ENCODE measurements at regions not wholly inside any gene's neighbourhood (a gene's known extent, or its start where the extent isn't known, plus 50 kb on each side); places are given as distances from the start of the nearest gene placed in this dataset.

DNA sequence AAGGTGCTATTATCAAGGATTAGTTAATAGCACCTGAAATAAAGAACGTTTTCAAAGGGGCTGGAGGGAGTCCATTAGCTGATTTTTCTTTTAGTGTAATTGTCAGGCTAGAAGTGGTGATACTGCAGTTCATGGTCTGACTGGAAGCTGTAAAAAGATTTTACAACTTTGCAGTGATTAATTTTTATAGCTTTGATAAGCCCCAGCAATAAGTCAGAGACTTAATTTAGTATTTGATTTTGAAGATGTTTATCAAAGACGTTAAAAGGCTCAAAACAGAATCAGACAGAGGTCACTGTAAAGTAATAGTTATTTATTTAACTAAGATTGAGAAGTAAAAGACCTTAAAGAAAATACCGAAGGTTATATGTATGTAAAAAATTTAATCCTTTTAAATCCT, 165.5 kb upstream of the FMN2 start:
- Mint-ChIP-seq H3K27ac (no peak overlapping the region), H3K4me3 (no peak overlapping the region), H3K4me1 (peaks cover 4% of the 10 kb centered on the region), H3K27me3 (ENCODE audit: low read depth) (no peaks in the 10 kb centered on the region), H3K9me3 (peaks cover 16% of the 10 kb centered on the region), H3K36me3 (peaks cover 15% of the 10 kb centered on the region)
- ChIA-PET POLR2A (no interaction called here), CTCF (no interaction called here)
- no peak for ATAC-seq
- no peak for DNase-seq (ENCODE audit: low spot score)
- TF ChIP-seq ZNF416 (CRISPR knock-in tag; IDR thresholded peaks at IDR 0.05) (no peak), TCF7 (CRISPR knock-in tag; IDR thresholded peaks at IDR 0.05; ENCODE audit: low read depth) (no peak), SMAD4 (CRISPR knock-in tag; IDR thresholded peaks at IDR 0.05) (no peak), SMAD3 (CRISPR knock-in tag; IDR thresholded peaks at IDR 0.05; ENCODE audit: borderline replicate concordance) (no peak), MLX (CRISPR knock-in tag; IDR thresholded peaks at IDR 0.05) (no peak), GRHL2 (CRISPR knock-in tag; IDR thresholded peaks at IDR 0.05; ENCODE audit: insufficient replicate concordance, severe bottlenecking) (no peak), ZNF396 (CRISPR knock-in tag; IDR thresholded peaks at IDR 0.05; ENCODE audit: borderline replicate concordance) (no peak), PRRX2 (CRISPR knock-in tag; IDR thresholded peaks at IDR 0.05) (no peak), ERG (CRISPR knock-in tag; IDR thresholded peaks at IDR 0.05) (no peak), RORB (CRISPR knock-in tag; IDR thresholded peaks at IDR 0.05) (no peak), SOX15 (CRISPR knock-in tag; IDR thresholded peaks at IDR 0.05) (no peak), TEAD1 (CRISPR knock-in tag; IDR thresholded peaks at IDR 0.05) (no peak), ZNF219 (CRISPR knock-in tag; IDR thresholded peaks at IDR 0.05; ENCODE audit: borderline replicate concordance) (no peak), CDX4 (CRISPR knock-in tag; IDR thresholded peaks at IDR 0.05; ENCODE audit: borderline replicate concordance) (no peak), E2F4 (CRISPR knock-in tag; IDR thresholded peaks at IDR 0.05; ENCODE audit: borderline replicate concordance, low read depth) (no peak), FOXJ3 (CRISPR knock-in tag; IDR thresholded peaks at IDR 0.05; ENCODE audit: borderline replicate concordance) (no peak), OVOL2 (CRISPR knock-in tag; IDR thresholded peaks at IDR 0.05; ENCODE audit: borderline replicate concordance) (no peak), NR1H2 (CRISPR knock-in tag; IDR thresholded peaks at IDR 0.05) (no peak)
- TF ChIP-seq, protein P1, sequence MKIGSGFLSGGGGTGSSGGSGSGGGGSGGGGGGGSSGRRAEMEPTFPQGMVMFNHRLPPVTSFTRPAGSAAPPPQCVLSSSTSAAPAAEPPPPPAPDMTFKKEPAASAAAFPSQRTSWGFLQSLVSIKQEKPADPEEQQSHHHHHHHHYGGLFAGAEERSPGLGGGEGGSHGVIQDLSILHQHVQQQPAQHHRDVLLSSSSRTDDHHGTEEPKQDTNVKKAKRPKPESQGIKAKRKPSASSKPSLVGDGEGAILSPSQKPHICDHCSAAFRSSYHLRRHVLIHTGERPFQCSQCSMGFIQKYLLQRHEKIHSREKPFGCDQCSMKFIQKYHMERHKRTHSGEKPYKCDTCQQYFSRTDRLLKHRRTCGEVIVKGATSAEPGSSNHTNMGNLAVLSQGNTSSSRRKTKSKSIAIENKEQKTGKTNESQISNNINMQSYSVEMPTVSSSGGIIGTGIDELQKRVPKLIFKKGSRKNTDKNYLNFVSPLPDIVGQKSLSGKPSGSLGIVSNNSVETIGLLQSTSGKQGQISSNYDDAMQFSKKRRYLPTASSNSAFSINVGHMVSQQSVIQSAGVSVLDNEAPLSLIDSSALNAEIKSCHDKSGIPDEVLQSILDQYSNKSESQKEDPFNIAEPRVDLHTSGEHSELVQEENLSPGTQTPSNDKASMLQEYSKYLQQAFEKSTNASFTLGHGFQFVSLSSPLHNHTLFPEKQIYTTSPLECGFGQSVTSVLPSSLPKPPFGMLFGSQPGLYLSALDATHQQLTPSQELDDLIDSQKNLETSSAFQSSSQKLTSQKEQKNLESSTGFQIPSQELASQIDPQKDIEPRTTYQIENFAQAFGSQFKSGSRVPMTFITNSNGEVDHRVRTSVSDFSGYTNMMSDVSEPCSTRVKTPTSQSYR (CRISPR knock-in tag; IDR thresholded peaks at IDR 0.05): no peak
- TF ChIP-seq, protein P2, sequence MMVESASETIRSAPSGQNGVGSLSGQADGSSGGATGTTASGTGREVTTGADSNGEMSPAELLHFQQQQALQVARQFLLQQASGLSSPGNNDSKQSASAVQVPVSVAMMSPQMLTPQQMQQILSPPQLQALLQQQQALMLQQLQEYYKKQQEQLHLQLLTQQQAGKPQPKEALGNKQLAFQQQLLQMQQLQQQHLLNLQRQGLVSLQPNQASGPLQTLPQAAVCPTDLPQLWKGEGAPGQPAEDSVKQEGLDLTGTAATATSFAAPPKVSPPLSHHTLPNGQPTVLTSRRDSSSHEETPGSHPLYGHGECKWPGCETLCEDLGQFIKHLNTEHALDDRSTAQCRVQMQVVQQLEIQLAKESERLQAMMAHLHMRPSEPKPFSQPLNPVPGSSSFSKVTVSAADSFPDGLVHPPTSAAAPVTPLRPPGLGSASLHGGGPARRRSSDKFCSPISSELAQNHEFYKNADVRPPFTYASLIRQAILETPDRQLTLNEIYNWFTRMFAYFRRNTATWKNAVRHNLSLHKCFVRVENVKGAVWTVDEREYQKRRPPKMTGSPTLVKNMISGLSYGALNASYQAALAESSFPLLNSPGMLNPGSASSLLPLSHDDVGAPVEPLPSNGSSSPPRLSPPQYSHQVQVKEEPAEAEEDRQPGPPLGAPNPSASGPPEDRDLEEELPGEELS (CRISPR knock-in tag; IDR thresholded peaks at IDR 0.05): no peak

Measured in WTC11 (cell line).